ENCODE measurements at regions not wholly inside any gene's neighbourhood (a gene's known extent, or its start where the extent isn't known, plus 50 kb on each side); places are given as distances from the start of the nearest gene placed in this dataset.

GRCh38 chr6:1504465-1504864 is 105.2 kb upstream of the FOXC1 start:
- no peak for TF ChIP-seq EP300 (IDR thresholded peaks at IDR 0.05)
- TF ChIP-seq, protein P1, sequence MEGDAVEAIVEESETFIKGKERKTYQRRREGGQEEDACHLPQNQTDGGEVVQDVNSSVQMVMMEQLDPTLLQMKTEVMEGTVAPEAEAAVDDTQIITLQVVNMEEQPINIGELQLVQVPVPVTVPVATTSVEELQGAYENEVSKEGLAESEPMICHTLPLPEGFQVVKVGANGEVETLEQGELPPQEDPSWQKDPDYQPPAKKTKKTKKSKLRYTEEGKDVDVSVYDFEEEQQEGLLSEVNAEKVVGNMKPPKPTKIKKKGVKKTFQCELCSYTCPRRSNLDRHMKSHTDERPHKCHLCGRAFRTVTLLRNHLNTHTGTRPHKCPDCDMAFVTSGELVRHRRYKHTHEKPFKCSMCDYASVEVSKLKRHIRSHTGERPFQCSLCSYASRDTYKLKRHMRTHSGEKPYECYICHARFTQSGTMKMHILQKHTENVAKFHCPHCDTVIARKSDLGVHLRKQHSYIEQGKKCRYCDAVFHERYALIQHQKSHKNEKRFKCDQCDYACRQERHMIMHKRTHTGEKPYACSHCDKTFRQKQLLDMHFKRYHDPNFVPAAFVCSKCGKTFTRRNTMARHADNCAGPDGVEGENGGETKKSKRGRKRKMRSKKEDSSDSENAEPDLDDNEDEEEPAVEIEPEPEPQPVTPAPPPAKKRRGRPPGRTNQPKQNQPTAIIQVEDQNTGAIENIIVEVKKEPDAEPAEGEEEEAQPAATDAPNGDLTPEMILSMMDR (IDR thresholded peaks at IDR 0.05): no peak
- no peak for TF ChIP-seq POLR2AphosphoS5 (IDR thresholded peaks at IDR 0.05)
- TF ChIP-seq POLR2A (IDR thresholded peaks at IDR 0.05): no peak
- no peak for DNase-seq
- H3K27me3 ChIP-seq: no peaks in the 10 kb centered on the region
- H3K27ac ChIP-seq: no peak overlapping the region
- no peak overlapping the region for H3K4me3 ChIP-seq
- H3K4me1 ChIP-seq: no peaks in the 10 kb centered on the region
- no peaks in the 10 kb centered on the region for H3K36me3 ChIP-seq
- peaks cover 0 to 2% (median 0%) of the 10 kb centered on the region in 4 donors for H3K9me3 ChIP-seq
- WGBS, 2 donors: 59 to 70% methylated on average over 10 of the region's 10 CpGs
- no peak for ATAC-seq (ENCODE audit: low FRiP score in 2 of 2)

- TF ChIP-seq, protein P1 (IDR thresholded peaks at IDR 0.05): no peak
- TF ChIP-seq POLR2A (IDR thresholded peaks at IDR 0.05) (no peak), POLR2AphosphoS5 (IDR thresholded peaks at IDR 0.05) (no peak), EP300 (IDR thresholded peaks at IDR 0.05) (no peak)
- WGBS, 2 donors: 75 to 93% methylated on average over 6 of the region's 6 CpGs
- no peak overlapping the region for H3K4me3 ChIP-seq
- no peaks in the 10 kb centered on the region for H3K36me3 ChIP-seq
- DNase-seq (no peak), ATAC-seq (ENCODE audit: low FRiP score in 2 of 2) (no peak)
- no peaks in the 10 kb centered on the region for H3K4me1 ChIP-seq
- no peaks in the 10 kb centered on the region for H3K27me3 ChIP-seq
- peaks cover 0 to 6% (median 0%) of the 10 kb centered on the region in 4 donors for H3K9me3 ChIP-seq
- H3K27ac ChIP-seq: no peak overlapping the region
Measured at GRCh38 chr6:1507251-1507650, 102.5 kb upstream of the FOXC1 start.

- H3K36me3 ChIP-seq: no peaks in the 10 kb centered on the region
- 77 to 84% methylated on average over 4 of the region's 4 CpGs for whole genome bisulfite sequencing, 2 donors
- no peak overlapping the region for H3K4me3 ChIP-seq
- no peak for DNase-seq
- H3K27me3 ChIP-seq: no peaks in the 10 kb centered on the region
- peaks cover 0 to 6% (median 0%) of the 10 kb centered on the region in 4 donors for H3K9me3 ChIP-seq
- no peak overlapping the region for H3K27ac ChIP-seq
- TF ChIP-seq, protein P1 (IDR thresholded peaks at IDR 0.05): no peak
- no peak for TF ChIP-seq POLR2AphosphoS5 (IDR thresholded peaks at IDR 0.05)
- TF ChIP-seq EP300 (IDR thresholded peaks at IDR 0.05): no peak
- no peak for TF ChIP-seq POLR2A (IDR thresholded peaks at IDR 0.05)
- no peaks in the 10 kb centered on the region for H3K4me1 ChIP-seq
- ATAC-seq (ENCODE audit: low FRiP score in 2 of 2): no peak
Measured at GRCh38 chr6:1509241-1509640, 100.5 kb upstream of the FOXC1 start.

GRCh38 chr6:1510239-1510638 is 99.5 kb upstream of the FOXC1 start:
- H3K36me3 ChIP-seq: no peaks in the 10 kb centered on the region
- no peaks in the 10 kb centered on the region for H3K4me1 ChIP-seq
- H3K4me3 ChIP-seq: no peak overlapping the region
- DNase-seq (no peak), ATAC-seq (ENCODE audit: low FRiP score in 2 of 2) (no peak)
- peaks cover 0 to 6% (median 0%) of the 10 kb centered on the region in 4 donors for H3K9me3 ChIP-seq
- no peak overlapping the region for H3K27ac ChIP-seq
- H3K27me3 ChIP-seq: no peaks in the 10 kb centered on the region
- TF ChIP-seq POLR2AphosphoS5 (IDR thresholded peaks at IDR 0.05) (no peak), EP300 (IDR thresholded peaks at IDR 0.05) (no peak)
- TF ChIP-seq, protein P1 (IDR thresholded peaks at IDR 0.05): no peak
- WGBS, 2 donors: 79 to 90% methylated on average over 2 to 3 of the region's 3 CpGs

- TF ChIP-seq POLR2A (IDR thresholded peaks at IDR 0.05): no peak
- TF ChIP-seq, protein P1 (IDR thresholded peaks at IDR 0.05): no peak
- TF ChIP-seq POLR2AphosphoS5 (IDR thresholded peaks at IDR 0.05): no peak
- no peak for ATAC-seq (ENCODE audit: low FRiP score in 2 of 2)
Measured at GRCh38 chr6:1513215-1513780, 96.4 kb upstream of the FOXC1 start.

More at GRCh38 chr6:1513215-1513780, 96.4 kb upstream of the FOXC1 start:
- Histone ChIP-seq H3K4me3 (no peak overlapping the region), H3K27me3 (no peaks in the 10 kb centered on the region), H3K9me3 (peaks cover 0 to 6% (median 1%) of the 10 kb centered on the region in 4 donors), H3K27ac (no peak overlapping the region), H3K4me1 (no peaks in the 10 kb centered on the region), H3K36me3 (no peaks in the 10 kb centered on the region)
- 56 to 76% methylated on average over 3 of the region's 3 CpGs for WGBS, 2 donors
- DNase-seq: no peak

Data from upper lobe of left lung (tissue), 6 donors.